ENCODE measurements at regions not wholly inside any gene's neighbourhood (a gene's known extent, or its start where the extent isn't known, plus 50 kb on each side); places are given as distances from the start of the nearest gene placed in this dataset.

GRCh38 chr2:64390586-64390985 lies 63.4 kb upstream of the LGALSL start:
- Histone ChIP-seq H3K27ac (peak overlapping the region in 1 of 2 donors; percentile 37), H3K9me3 (no peaks in the 10 kb centered on the region), H3K27me3 (no peaks in the 10 kb centered on the region), H3K4me3 (no peak overlapping the region), H3K36me3 (no peaks in the 10 kb centered on the region), H3K4me1 (no peaks in the 10 kb centered on the region)
- intact Hi-C loops (cut with DNase I): no loop called here
- no peak for DNase-seq (ENCODE audit: low spot score in 2 of 2)
- no peak for TF ChIP-seq CTCF (IDR thresholded peaks at IDR 0.05)

DNA sequence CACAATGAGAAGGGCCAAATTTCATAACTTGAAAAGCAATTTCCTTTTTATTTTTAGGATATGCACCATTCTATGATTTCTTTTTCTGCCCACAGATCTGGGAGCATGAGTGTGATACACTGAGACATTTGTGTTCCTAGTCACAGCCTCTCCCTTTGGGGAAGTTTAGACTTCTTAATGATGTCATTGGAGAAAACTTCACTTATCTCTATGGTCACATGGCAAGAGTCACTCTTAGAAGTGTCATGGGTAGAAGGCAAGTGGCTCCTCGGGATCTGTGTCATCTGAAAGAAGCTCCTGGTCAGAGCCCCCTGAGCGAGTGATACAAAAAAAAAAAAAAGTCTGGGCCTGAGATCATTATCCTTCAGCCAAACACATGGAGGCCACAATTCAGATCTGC lies 62.5 kb upstream of the LGALSL start:
- DNase-seq (ENCODE audit: low spot score in 2 of 2): no peak
- no peaks in the 10 kb centered on the region for H3K4me1 ChIP-seq
- no peaks in the 10 kb centered on the region for H3K36me3 ChIP-seq
- H3K27me3 ChIP-seq: no peaks in the 10 kb centered on the region
- TF ChIP-seq CTCF (IDR thresholded peaks at IDR 0.05): no peak
- no peaks in the 10 kb centered on the region for H3K9me3 ChIP-seq
- intact Hi-C loops (cut with DNase I): no loop called here
- H3K4me3 ChIP-seq: no peak overlapping the region
- H3K27ac ChIP-seq: peak overlapping the region; percentile 37 to 64

- no peak for DNase-seq (ENCODE audit: low spot score in 2 of 2)
- H3K27ac ChIP-seq: peak overlapping the region; percentile 37 to 64
- no peak for TF ChIP-seq CTCF (IDR thresholded peaks at IDR 0.05)
- H3K36me3 ChIP-seq: no peaks in the 10 kb centered on the region
- no peaks in the 10 kb centered on the region for H3K9me3 ChIP-seq
- H3K27me3 ChIP-seq: no peaks in the 10 kb centered on the region
- intact Hi-C loops (cut with DNase I): no loop called here
- H3K4me3 ChIP-seq: no peak overlapping the region
- no peaks in the 10 kb centered on the region for H3K4me1 ChIP-seq
Observed at GRCh38 chr2:64391940-64392339, 62.0 kb upstream of the LGALSL start.

- Histone ChIP-seq H3K27ac (no peak overlapping the region), H3K4me1 (no peaks in the 10 kb centered on the region), H3K4me3 (no peak overlapping the region), H3K36me3 (no peaks in the 10 kb centered on the region), H3K9me3 (no peaks in the 10 kb centered on the region), H3K27me3 (no peaks in the 10 kb centered on the region)
- DNase-seq (ENCODE audit: low spot score in 2 of 2): no peak
- intact Hi-C loops (cut with DNase I): no loop called here
- TF ChIP-seq CTCF (IDR thresholded peaks at IDR 0.05): no peak
Observed at GRCh38 chr2:64392529-64392928, 61.4 kb upstream of the LGALSL start.

GRCh38 chr2:64393383-64394010 lies 60.5 kb upstream of the LGALSL start:
- no peaks in the 10 kb centered on the region for H3K4me1 ChIP-seq
- H3K9me3 ChIP-seq: no peaks in the 10 kb centered on the region
- intact Hi-C loops (cut with DNase I): no loop called here

More at GRCh38 chr2:64393383-64394010, 60.5 kb upstream of the LGALSL start:
- Histone ChIP-seq H3K4me3 (no peak overlapping the region), H3K27me3 (no peaks in the 10 kb centered on the region), H3K36me3 (no peaks in the 10 kb centered on the region), H3K27ac (no peak overlapping the region)
- no peak for DNase-seq (ENCODE audit: low spot score in 2 of 2)
- TF ChIP-seq CTCF (IDR thresholded peaks at IDR 0.05): no peak
